ENCODE measurements at regions not wholly inside any gene's neighbourhood (a gene's known extent, or its start where the extent isn't known, plus 50 kb on each side); places are given as distances from the start of the nearest gene placed in this dataset.
"Not testable (repeated sequence)": the region's sequence is repeated elsewhere in the genome, so short reads cannot be mapped to it uniquely, and the experiment has no call there.

GRCh38 chr22:15853716-15854373, 164.0 kb downstream of the POTEH start:
- not testable (repeated sequence) for H3K27me3 ChIP-seq (ENCODE audit: control insufficient read depth in 3 of 3, insufficient read depth in 3 of 3, low read length in 2 of 3); H3K27ac ChIP-seq (ENCODE audit: low read depth in 1 of 2, low read length in 1 of 2); H3K4me1 ChIP-seq (ENCODE audit: control insufficient read depth in 5 of 5, insufficient read depth in 5 of 5, low read length in 5 of 5); H3K4me3 ChIP-seq; H3K9ac ChIP-seq (ENCODE audit: insufficient read depth in 1 of 2, low read length in 2 of 2); H3K36me3 ChIP-seq (ENCODE audit: control insufficient read depth in 4 of 4, insufficient read depth in 4 of 4, low read length in 4 of 4); DNase-seq; H3K9me3 ChIP-seq (ENCODE audit: control insufficient read depth in 4 of 4, insufficient read depth in 3 of 4, low read length in 3 of 4)
- 82 to 85% methylated on average over 8 to 9 of the region's 23 CpGs for WGBS, 2 donors
- peak; percentile 11 for ATAC-seq (ENCODE audit: insufficient read depth, low FRiP score)

GRCh38 chr22:15854421-15854820, 164.6 kb downstream of the POTEH start:
- ATAC-seq (ENCODE audit: insufficient read depth, low FRiP score); H3K9ac ChIP-seq (ENCODE audit: insufficient read depth in 1 of 2, low read length in 2 of 2); H3K36me3 ChIP-seq (ENCODE audit: control insufficient read depth in 4 of 4, insufficient read depth in 4 of 4, low read length in 4 of 4); H3K4me1 ChIP-seq (ENCODE audit: control insufficient read depth in 5 of 5, insufficient read depth in 5 of 5, low read length in 5 of 5); H3K4me3 ChIP-seq; H3K27me3 ChIP-seq (ENCODE audit: control insufficient read depth in 3 of 3, insufficient read depth in 3 of 3, low read length in 2 of 3); H3K27ac ChIP-seq (ENCODE audit: low read depth in 1 of 2, low read length in 1 of 2); H3K9me3 ChIP-seq (ENCODE audit: control insufficient read depth in 4 of 4, insufficient read depth in 3 of 4, low read length in 3 of 4): not testable (repeated sequence)
- whole genome bisulfite sequencing, 2 donors, result 90 to 93% methylated on average over 11 to 14 of the region's 17 CpGs
- DNase-seq, result peak in 1 of 3 donors; percentile 8

GRCh38 chr22:15854978-15855377, 165.2 kb downstream of the POTEH start:
- H3K4me1 ChIP-seq (ENCODE audit: control insufficient read depth in 5 of 5, insufficient read depth in 5 of 5, low read length in 5 of 5); H3K9ac ChIP-seq (ENCODE audit: insufficient read depth in 1 of 2, low read length in 2 of 2); H3K27ac ChIP-seq (ENCODE audit: low read depth in 1 of 2, low read length in 1 of 2); H3K9me3 ChIP-seq (ENCODE audit: control insufficient read depth in 4 of 4, insufficient read depth in 3 of 4, low read length in 3 of 4); ATAC-seq (ENCODE audit: insufficient read depth, low FRiP score); H3K27me3 ChIP-seq (ENCODE audit: control insufficient read depth in 3 of 3, insufficient read depth in 3 of 3, low read length in 2 of 3); H3K36me3 ChIP-seq (ENCODE audit: control insufficient read depth in 4 of 4, insufficient read depth in 4 of 4, low read length in 4 of 4); H3K4me3 ChIP-seq; DNase-seq: not testable (repeated sequence)
- 76 to 79% methylated on average over 22 to 24 of the region's 42 CpGs for WGBS, 2 donors

- H3K36me3 ChIP-seq (ENCODE audit: control insufficient read depth in 4 of 4, insufficient read depth in 4 of 4, low read length in 4 of 4); H3K27me3 ChIP-seq (ENCODE audit: control insufficient read depth in 3 of 3, insufficient read depth in 3 of 3, low read length in 2 of 3); H3K27ac ChIP-seq (ENCODE audit: low read depth in 1 of 2, low read length in 1 of 2); ATAC-seq (ENCODE audit: insufficient read depth, low FRiP score); H3K4me1 ChIP-seq (ENCODE audit: control insufficient read depth in 5 of 5, insufficient read depth in 5 of 5, low read length in 5 of 5); H3K9me3 ChIP-seq (ENCODE audit: control insufficient read depth in 4 of 4, insufficient read depth in 3 of 4, low read length in 3 of 4); H3K9ac ChIP-seq (ENCODE audit: insufficient read depth in 1 of 2, low read length in 2 of 2); DNase-seq; H3K4me3 ChIP-seq: not testable (repeated sequence)
- 87 to 88% methylated on average over 4 of the region's 11 CpGs for WGBS, 2 donors
These were observed 191.1 kb downstream of the POTEH start for GRCh38 chr22:15880926-15881325.

GRCh38 chr22:15904326-15904725, 214.5 kb downstream of the POTEH start:
- 84 to 100% methylated on average over 1 of the region's 2 CpGs for WGBS, 2 donors
- not testable (repeated sequence) for H3K27ac ChIP-seq (ENCODE audit: low read depth in 1 of 2, low read length in 1 of 2); H3K36me3 ChIP-seq (ENCODE audit: control insufficient read depth in 4 of 4, insufficient read depth in 4 of 4, low read length in 4 of 4); H3K9ac ChIP-seq (ENCODE audit: insufficient read depth in 1 of 2, low read length in 2 of 2); H3K9me3 ChIP-seq (ENCODE audit: control insufficient read depth in 4 of 4, insufficient read depth in 3 of 4, low read length in 3 of 4); H3K4me3 ChIP-seq; DNase-seq; ATAC-seq (ENCODE audit: insufficient read depth, low FRiP score); H3K27me3 ChIP-seq (ENCODE audit: control insufficient read depth in 3 of 3, insufficient read depth in 3 of 3, low read length in 2 of 3); H3K4me1 ChIP-seq (ENCODE audit: control insufficient read depth in 5 of 5, insufficient read depth in 5 of 5, low read length in 5 of 5)

GRCh38 chr22:15911704-15912103, 221.9 kb downstream of the POTEH start:
- H3K4me3 ChIP-seq; H3K9ac ChIP-seq (ENCODE audit: insufficient read depth in 1 of 2, low read length in 2 of 2); DNase-seq; H3K27me3 ChIP-seq (ENCODE audit: control insufficient read depth in 3 of 3, insufficient read depth in 3 of 3, low read length in 2 of 3); H3K9me3 ChIP-seq (ENCODE audit: control insufficient read depth in 4 of 4, insufficient read depth in 3 of 4, low read length in 3 of 4); H3K4me1 ChIP-seq (ENCODE audit: control insufficient read depth in 5 of 5, insufficient read depth in 5 of 5, low read length in 5 of 5); H3K27ac ChIP-seq (ENCODE audit: low read depth in 1 of 2, low read length in 1 of 2); ATAC-seq (ENCODE audit: insufficient read depth, low FRiP score); H3K36me3 ChIP-seq (ENCODE audit: control insufficient read depth in 4 of 4, insufficient read depth in 4 of 4, low read length in 4 of 4): not testable (repeated sequence)
- 87 to 100% methylated on average over 1 of the region's 1 CpG for WGBS, 2 donors

- not testable (repeated sequence) for H3K9me3 ChIP-seq (ENCODE audit: control insufficient read depth in 4 of 4, insufficient read depth in 3 of 4, low read length in 3 of 4); H3K27me3 ChIP-seq (ENCODE audit: control insufficient read depth in 3 of 3, insufficient read depth in 3 of 3, low read length in 2 of 3); DNase-seq; H3K4me1 ChIP-seq (ENCODE audit: control insufficient read depth in 5 of 5, insufficient read depth in 5 of 5, low read length in 5 of 5); H3K27ac ChIP-seq (ENCODE audit: low read depth in 1 of 2, low read length in 1 of 2); H3K36me3 ChIP-seq (ENCODE audit: control insufficient read depth in 4 of 4, insufficient read depth in 4 of 4, low read length in 4 of 4); ATAC-seq (ENCODE audit: insufficient read depth, low FRiP score); H3K9ac ChIP-seq (ENCODE audit: insufficient read depth in 1 of 2, low read length in 2 of 2); H3K4me3 ChIP-seq
- 65% methylated on average over 2 of the region's 2 CpGs for WGBS, 2 donors
These were observed 229.3 kb downstream of the POTEH start for GRCh38 chr22:15919120-15919519.

- WGBS, 2 donors, result 82 to 88% methylated on average over 4 of the region's 4 CpGs
- H3K36me3 ChIP-seq (ENCODE audit: control insufficient read depth in 4 of 4, insufficient read depth in 4 of 4, low read length in 4 of 4); H3K9ac ChIP-seq (ENCODE audit: insufficient read depth in 1 of 2, low read length in 2 of 2); H3K9me3 ChIP-seq (ENCODE audit: control insufficient read depth in 4 of 4, insufficient read depth in 3 of 4, low read length in 3 of 4); DNase-seq; ATAC-seq (ENCODE audit: insufficient read depth, low FRiP score); H3K4me1 ChIP-seq (ENCODE audit: control insufficient read depth in 5 of 5, insufficient read depth in 5 of 5, low read length in 5 of 5); H3K4me3 ChIP-seq; H3K27me3 ChIP-seq (ENCODE audit: control insufficient read depth in 3 of 3, insufficient read depth in 3 of 3, low read length in 2 of 3); H3K27ac ChIP-seq (ENCODE audit: low read depth in 1 of 2, low read length in 1 of 2): not testable (repeated sequence)
These were observed 231.1 kb downstream of the POTEH start for GRCh38 chr22:15920941-15921340.
